ENCODE measurements at regions not wholly inside any gene's neighbourhood (a gene's known extent, or its start where the extent isn't known, plus 50 kb on each side); places are given as distances from the start of the nearest gene placed in this dataset.
A peak's percentile ranks its signal among the peaks of the same experiment; 100 is the strongest.

- ChIA-PET CTCF (interaction anchor here (0.8 to 3.3 kb wide), 6 partner anchors 11 to 163 kb away, joined by 3 to 15 read pairs (median 10); no protein-coding TSS in a partner anchor), POLR2A (interaction anchor here (3.5 kb wide), 1 partner anchor 162 kb away, joined by 32 read pairs; the partner anchor contains the start of gene ELAVL4)
- no peaks in the 10 kb centered on the region for H3K9me2 ChIP-seq
- WGBS (ENCODE audit: low lambda C conversion rate): 69% methylated on average over 7 of the region's 7 CpGs
- no peak overlapping the region for H3K9ac ChIP-seq
- H3K4me3 ChIP-seq (ENCODE audit: low read depth in 2 of 2, low read length in 1 of 2): no peak overlapping the region
- TF ChIP-seq NRF1 (IDR thresholded peaks at IDR 0.05; ENCODE audit: low read depth, low read length): no peak
- TF ChIP-seq, protein P1, sequence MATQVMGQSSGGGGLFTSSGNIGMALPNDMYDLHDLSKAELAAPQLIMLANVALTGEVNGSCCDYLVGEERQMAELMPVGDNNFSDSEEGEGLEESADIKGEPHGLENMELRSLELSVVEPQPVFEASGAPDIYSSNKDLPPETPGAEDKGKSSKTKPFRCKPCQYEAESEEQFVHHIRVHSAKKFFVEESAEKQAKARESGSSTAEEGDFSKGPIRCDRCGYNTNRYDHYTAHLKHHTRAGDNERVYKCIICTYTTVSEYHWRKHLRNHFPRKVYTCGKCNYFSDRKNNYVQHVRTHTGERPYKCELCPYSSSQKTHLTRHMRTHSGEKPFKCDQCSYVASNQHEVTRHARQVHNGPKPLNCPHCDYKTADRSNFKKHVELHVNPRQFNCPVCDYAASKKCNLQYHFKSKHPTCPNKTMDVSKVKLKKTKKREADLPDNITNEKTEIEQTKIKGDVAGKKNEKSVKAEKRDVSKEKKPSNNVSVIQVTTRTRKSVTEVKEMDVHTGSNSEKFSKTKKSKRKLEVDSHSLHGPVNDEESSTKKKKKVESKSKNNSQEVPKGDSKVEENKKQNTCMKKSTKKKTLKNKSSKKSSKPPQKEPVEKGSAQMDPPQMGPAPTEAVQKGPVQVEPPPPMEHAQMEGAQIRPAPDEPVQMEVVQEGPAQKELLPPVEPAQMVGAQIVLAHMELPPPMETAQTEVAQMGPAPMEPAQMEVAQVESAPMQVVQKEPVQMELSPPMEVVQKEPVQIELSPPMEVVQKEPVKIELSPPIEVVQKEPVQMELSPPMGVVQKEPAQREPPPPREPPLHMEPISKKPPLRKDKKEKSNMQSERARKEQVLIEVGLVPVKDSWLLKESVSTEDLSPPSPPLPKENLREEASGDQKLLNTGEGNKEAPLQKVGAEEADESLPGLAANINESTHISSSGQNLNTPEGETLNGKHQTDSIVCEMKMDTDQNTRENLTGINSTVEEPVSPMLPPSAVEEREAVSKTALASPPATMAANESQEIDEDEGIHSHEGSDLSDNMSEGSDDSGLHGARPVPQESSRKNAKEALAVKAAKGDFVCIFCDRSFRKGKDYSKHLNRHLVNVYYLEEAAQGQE (IDR thresholded peaks at IDR 0.05; ENCODE audit: low read depth, low read length): peak; percentile 94
- H3K4me2 ChIP-seq: no peak overlapping the region
- H3K79me2 ChIP-seq (ENCODE audit: insufficient read depth): no peaks in the 10 kb centered on the region
- H3K27ac ChIP-seq (ENCODE audit: low read depth in 2 of 2, low read length in 1 of 2): peak overlapping the region in 1 of 2 experiments; percentile 100; a peak in 2 of 4 replicates
- H4K20me1 ChIP-seq (ENCODE audit: insufficient read depth): no peaks in the 10 kb centered on the region
- H3K36me3 ChIP-seq (replicated peaks in 1 of 2; ENCODE audit: control insufficient read depth in 1 of 2, insufficient read depth in 2 of 2, low read length in 1 of 2): no peaks in the 10 kb centered on the region
- no peaks in the 10 kb centered on the region for H3K9me3 ChIP-seq
- no peak for DNase-seq
- no peaks in the 10 kb centered on the region for H3K27me3 ChIP-seq (ENCODE audit: insufficient read depth)
- peaks cover 0 to 55% of the 10 kb centered on the region in 2 experiments; a peak in 2 of 4 replicates for H3K4me1 ChIP-seq (ENCODE audit: control insufficient read depth in 1 of 2, insufficient read depth in 2 of 2, low read depth in 1 of 2, low read length in 1 of 2)
- no peak overlapping the region for H2AFZ ChIP-seq (ENCODE audit: low read depth)
- H3F3A ChIP-seq (replicated peaks; ENCODE audit: insufficient read depth): no peaks in the 10 kb centered on the region
Measured at GRCh38 chr1:50268049-50268448, 155.2 kb downstream of the DMRTA2 start.

- no peak for DNase-seq
Measured at GRCh38 chr1:50266509-50266908, 156.7 kb downstream of the DMRTA2 start.

More at GRCh38 chr1:50266509-50266908, 156.7 kb downstream of the DMRTA2 start:
- Histone ChIP-seq H3K9me3 (no peaks in the 10 kb centered on the region), H3K79me2 (ENCODE audit: insufficient read depth) (no peaks in the 10 kb centered on the region), H3K4me2 (no peak overlapping the region), H2AFZ (ENCODE audit: low read depth) (no peak overlapping the region), H3K9me2 (no peaks in the 10 kb centered on the region), H4K20me1 (ENCODE audit: insufficient read depth) (no peaks in the 10 kb centered on the region), H3K9ac (no peak overlapping the region), H3K27ac (ENCODE audit: low read depth in 2 of 2, low read length in 1 of 2) (peak overlapping the region in 1 of 2 experiments; percentile 99; a peak in 2 of 4 replicates), H3K4me1 (ENCODE audit: control insufficient read depth in 1 of 2, insufficient read depth in 2 of 2, low read depth in 1 of 2, low read length in 1 of 2) (peaks cover 0 to 44% of the 10 kb centered on the region in 2 experiments; a peak in 2 of 4 replicates), H3K27me3 (ENCODE audit: insufficient read depth) (no peaks in the 10 kb centered on the region), H3F3A (replicated peaks; ENCODE audit: insufficient read depth) (no peaks in the 10 kb centered on the region), H3K36me3 (replicated peaks in 1 of 2; ENCODE audit: control insufficient read depth in 1 of 2, insufficient read depth in 2 of 2, low read length in 1 of 2) (no peaks in the 10 kb centered on the region), H3K4me3 (ENCODE audit: low read depth in 2 of 2, low read length in 1 of 2) (no peak overlapping the region)
- WGBS (ENCODE audit: low lambda C conversion rate): 1% methylated on average over 3 of the region's 3 CpGs
- TF ChIP-seq ELF1 (IDR thresholded peaks at IDR 0.05) (no peak), RCOR1 (IDR thresholded peaks at IDR 0.05; ENCODE audit: low read length) (0 out of 2 replicates have a peak, but pooled peaks have one; percentile 9), CTCF (IDR thresholded peaks at IDR 0.05) (no peak), RFX5 (IDR thresholded peaks at IDR 0.05; ENCODE audit: low read length) (no peak), POLR2AphosphoS5 (IDR thresholded peaks at IDR 0.05; ENCODE audit: low read depth, low read length) (no peak), NFIC (IDR thresholded peaks at IDR 0.05; ENCODE audit: borderline replicate concordance) (no peak)
- CTCF ChIA-PET: interaction anchor here (0.9 to 3.3 kb wide), 9 partner anchors 9 to 162 kb away, joined by 3 to 15 read pairs (median 5); no protein-coding TSS in a partner anchor
- POLR2A ChIA-PET: interaction anchor here (0.6 to 3.5 kb wide), 8 partner anchors 7 to 161 kb away, joined by 3 to 32 read pairs (median 5); partner anchors contain the start of gene ELAVL4
